ENCODE measurements at regions not wholly inside any gene's neighbourhood (a gene's known extent, or its start where the extent isn't known, plus 50 kb on each side); places are given as distances from the start of the nearest gene placed in this dataset.
A peak's percentile ranks its signal among the peaks of the same experiment; 100 is the strongest.

DNA sequence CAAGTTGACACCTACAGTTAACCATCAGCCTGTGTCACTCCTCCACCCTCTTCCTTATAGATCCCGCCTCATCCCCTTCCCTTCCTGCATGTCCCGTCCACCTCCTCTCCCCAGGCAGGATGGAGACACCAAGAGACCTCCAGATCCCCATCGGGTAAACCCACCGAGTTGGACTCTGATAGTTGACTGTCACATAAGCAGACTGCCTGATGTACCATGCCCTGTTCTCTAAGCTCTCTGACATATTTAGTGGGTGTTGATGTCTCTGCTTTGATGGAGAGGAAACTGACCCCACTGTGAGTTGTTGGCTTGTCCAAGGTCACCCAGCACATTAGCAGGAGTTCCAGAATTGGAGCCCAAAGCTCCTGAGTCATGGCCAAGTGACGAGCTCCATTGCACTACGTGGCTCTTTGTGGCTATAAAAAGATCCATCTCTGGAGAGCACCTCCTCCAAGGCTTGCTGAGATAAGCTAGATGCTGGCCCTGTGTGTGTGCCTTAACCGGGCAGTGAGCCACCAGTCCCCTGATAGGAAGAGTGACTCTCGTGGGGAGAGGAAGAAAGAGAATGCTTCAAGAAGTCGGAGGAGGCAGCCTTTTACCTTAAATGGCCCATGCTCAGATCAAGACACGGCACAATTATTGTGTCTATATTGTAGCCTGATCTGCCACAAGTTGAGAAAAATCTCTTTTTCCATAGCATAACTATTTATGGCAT lies 236.0 kb upstream of the ECI2 start (continued):
- TF ChIP-seq, protein P1, sequence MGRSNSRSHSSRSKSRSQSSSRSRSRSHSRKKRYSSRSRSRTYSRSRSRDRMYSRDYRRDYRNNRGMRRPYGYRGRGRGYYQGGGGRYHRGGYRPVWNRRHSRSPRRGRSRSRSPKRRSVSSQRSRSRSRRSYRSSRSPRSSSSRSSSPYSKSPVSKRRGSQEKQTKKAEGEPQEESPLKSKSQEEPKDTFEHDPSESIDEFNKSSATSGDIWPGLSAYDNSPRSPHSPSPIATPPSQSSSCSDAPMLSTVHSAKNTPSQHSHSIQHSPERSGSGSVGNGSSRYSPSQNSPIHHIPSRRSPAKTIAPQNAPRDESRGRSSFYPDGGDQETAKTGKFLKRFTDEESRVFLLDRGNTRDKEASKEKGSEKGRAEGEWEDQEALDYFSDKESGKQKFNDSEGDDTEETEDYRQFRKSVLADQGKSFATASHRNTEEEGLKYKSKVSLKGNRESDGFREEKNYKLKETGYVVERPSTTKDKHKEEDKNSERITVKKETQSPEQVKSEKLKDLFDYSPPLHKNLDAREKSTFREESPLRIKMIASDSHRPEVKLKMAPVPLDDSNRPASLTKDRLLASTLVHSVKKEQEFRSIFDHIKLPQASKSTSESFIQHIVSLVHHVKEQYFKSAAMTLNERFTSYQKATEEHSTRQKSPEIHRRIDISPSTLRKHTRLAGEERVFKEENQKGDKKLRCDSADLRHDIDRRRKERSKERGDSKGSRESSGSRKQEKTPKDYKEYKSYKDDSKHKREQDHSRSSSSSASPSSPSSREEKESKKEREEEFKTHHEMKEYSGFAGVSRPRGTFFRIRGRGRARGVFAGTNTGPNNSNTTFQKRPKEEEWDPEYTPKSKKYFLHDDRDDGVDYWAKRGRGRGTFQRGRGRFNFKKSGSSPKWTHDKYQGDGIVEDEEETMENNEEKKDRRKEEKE (IDR thresholded peaks at IDR 0.05; ENCODE audit: borderline replicate concordance in 1 of 2, control insufficient read depth in 1 of 2, low read depth in 2 of 2, low read length in 1 of 2), result no peak
- TF ChIP-seq FOSL1 (tag; conservative IDR thresholded peaks at IDR 0.05), result peak; percentile 95
- TF ChIP-seq, protein P2, sequence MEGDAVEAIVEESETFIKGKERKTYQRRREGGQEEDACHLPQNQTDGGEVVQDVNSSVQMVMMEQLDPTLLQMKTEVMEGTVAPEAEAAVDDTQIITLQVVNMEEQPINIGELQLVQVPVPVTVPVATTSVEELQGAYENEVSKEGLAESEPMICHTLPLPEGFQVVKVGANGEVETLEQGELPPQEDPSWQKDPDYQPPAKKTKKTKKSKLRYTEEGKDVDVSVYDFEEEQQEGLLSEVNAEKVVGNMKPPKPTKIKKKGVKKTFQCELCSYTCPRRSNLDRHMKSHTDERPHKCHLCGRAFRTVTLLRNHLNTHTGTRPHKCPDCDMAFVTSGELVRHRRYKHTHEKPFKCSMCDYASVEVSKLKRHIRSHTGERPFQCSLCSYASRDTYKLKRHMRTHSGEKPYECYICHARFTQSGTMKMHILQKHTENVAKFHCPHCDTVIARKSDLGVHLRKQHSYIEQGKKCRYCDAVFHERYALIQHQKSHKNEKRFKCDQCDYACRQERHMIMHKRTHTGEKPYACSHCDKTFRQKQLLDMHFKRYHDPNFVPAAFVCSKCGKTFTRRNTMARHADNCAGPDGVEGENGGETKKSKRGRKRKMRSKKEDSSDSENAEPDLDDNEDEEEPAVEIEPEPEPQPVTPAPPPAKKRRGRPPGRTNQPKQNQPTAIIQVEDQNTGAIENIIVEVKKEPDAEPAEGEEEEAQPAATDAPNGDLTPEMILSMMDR (IDR thresholded peaks at IDR 0.05 in 2 of 3, conservative IDR thresholded peaks at IDR 0.05 in 1 of 3; ENCODE audit: insufficient read depth in 2 of 3, low read depth in 1 of 3, low read length in 3 of 3), result peak in 1 of 3 experiments; percentile 34; a peak in 2 of 6 replicates
- no peak for TF ChIP-seq ZNF354B (CRISPR knock-in tag; IDR thresholded peaks at IDR 0.05)
- no peak for TF ChIP-seq PTRF (tag; IDR thresholded peaks at IDR 0.05)
- 0 out of 2 replicates have a peak, but pooled peaks have one; percentile 74 for TF ChIP-seq ZNF589 (CRISPR knock-in tag; IDR thresholded peaks at IDR 0.05; ENCODE audit: low read depth)
- TF ChIP-seq SMC3 (conservative IDR thresholded peaks at IDR 0.05; ENCODE audit: insufficient read depth, low read depth, low read length), result no peak
- TF ChIP-seq GTF2F1 (IDR thresholded peaks at IDR 0.05; ENCODE audit: low read depth, low read length), result no peak
- TF ChIP-seq EGR1 (conservative IDR thresholded peaks at IDR 0.05), result 0 out of 2 replicates have a peak, but pooled peaks have one; percentile 14
- TF ChIP-seq HDAC1 (IDR thresholded peaks at IDR 0.05), result no peak
- TF ChIP-seq, protein P3, sequence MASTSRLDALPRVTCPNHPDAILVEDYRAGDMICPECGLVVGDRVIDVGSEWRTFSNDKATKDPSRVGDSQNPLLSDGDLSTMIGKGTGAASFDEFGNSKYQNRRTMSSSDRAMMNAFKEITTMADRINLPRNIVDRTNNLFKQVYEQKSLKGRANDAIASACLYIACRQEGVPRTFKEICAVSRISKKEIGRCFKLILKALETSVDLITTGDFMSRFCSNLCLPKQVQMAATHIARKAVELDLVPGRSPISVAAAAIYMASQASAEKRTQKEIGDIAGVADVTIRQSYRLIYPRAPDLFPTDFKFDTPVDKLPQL (IDR thresholded peaks at IDR 0.05; ENCODE audit: extremely low read depth, insufficient read length), result no peak
- no peak for TF ChIP-seq MCM5 (IDR thresholded peaks at IDR 0.05; ENCODE audit: low read depth)
- TF ChIP-seq BACH1 (tag; IDR thresholded peaks at IDR 0.05), result peak; percentile 89
- no peak for TF ChIP-seq ZNF311 (CRISPR knock-in tag; IDR thresholded peaks at IDR 0.05)
- TF ChIP-seq ZNF232 (CRISPR knock-in tag; IDR thresholded peaks at IDR 0.05), result no peak
- no peak for TF ChIP-seq CCAR2 (IDR thresholded peaks at IDR 0.05; ENCODE audit: low read depth, low read length)
- peak; percentile 23 for TF ChIP-seq ZKSCAN1 (IDR thresholded peaks at IDR 0.05; ENCODE audit: low read depth, low read length)
- no peak for TF ChIP-seq SIN3A (IDR thresholded peaks at IDR 0.05; ENCODE audit: borderline replicate concordance in 2 of 2, control insufficient read depth in 1 of 2, low read depth in 2 of 2, low read length in 2 of 2)
- TF ChIP-seq MAX (CRISPR knock-in tag; IDR thresholded peaks at IDR 0.05), result peak; percentile 41; the same call in 1 of the 2 replicates
- TF ChIP-seq SREBF1 (IDR thresholded peaks at IDR 0.05; ENCODE audit: borderline replicate concordance, low read depth, low read length), result no peak
- no peak for TF ChIP-seq SNRNP70 (optimal IDR thresholded peaks at IDR 0.05; ENCODE audit: low read depth, low read length)
- TF ChIP-seq ELF1 (tag; IDR thresholded peaks at IDR 0.05), result no peak
- TF ChIP-seq POLR3G (IDR thresholded peaks at IDR 0.05; ENCODE audit: extremely low read depth, insufficient read length, insufficient replicate concordance), result no peak

Data from K562 (cell line).